ENCODE measurements at regions not wholly inside any gene's neighbourhood (a gene's known extent, or its start where the extent isn't known, plus 50 kb on each side); places are given as distances from the start of the nearest gene placed in this dataset.

DNA sequence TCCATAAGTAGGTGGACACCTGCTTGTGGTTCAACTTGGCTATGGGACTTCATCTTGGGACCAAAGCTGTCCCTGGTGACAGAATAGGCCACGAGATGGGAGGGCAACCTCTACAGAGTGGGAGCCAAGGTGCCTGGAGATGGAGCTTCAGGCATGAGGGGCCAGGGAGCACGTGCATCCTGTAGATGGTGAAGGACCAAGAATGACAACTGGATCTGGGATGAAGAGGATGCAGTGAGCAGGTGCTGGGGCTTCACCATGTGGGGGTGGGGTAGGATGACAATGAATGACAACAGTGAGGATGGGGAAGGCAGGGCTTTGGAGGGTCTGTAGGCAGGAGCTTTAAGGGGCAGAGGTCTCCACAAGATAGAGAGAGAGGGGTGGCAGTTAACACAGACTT, 372.0 kb upstream of the B3GAT1 start:
- no peaks in the 10 kb centered on the region for H3K4me1 ChIP-seq (ENCODE audit: insufficient read depth, low read length)
- no peaks in the 10 kb centered on the region for H3K79me2 ChIP-seq (ENCODE audit: insufficient read depth, low read length)
- TF ChIP-seq CTCF (conservative IDR thresholded peaks at IDR 0.05) = no peak
- H3K36me3 Mint-ChIP-seq (ENCODE audit: insufficient read depth in 1 of 3, low read depth in 3 of 3) = no peaks in the 10 kb centered on the region
- H2BK5ac ChIP-seq (ENCODE audit: insufficient read length, low read length) = no peak overlapping the region
- no peak overlapping the region for H3K4me3 Mint-ChIP-seq
- H3K9ac ChIP-seq (ENCODE audit: extremely low read depth, insufficient read length, low read length) = no peak overlapping the region
- no peak overlapping the region for H3K18ac ChIP-seq (ENCODE audit: insufficient read length, low read depth, low read length)
- H4K5ac ChIP-seq (ENCODE audit: insufficient read length, low read depth, low read length) = no peak overlapping the region
- H3K27ac ChIP-seq (ENCODE audit: insufficient read length, low read depth, low read length) = no peak overlapping the region
- H3T11ph ChIP-seq (ENCODE audit: low read length) = no peak overlapping the region
- no peak overlapping the region for H3K4me2 ChIP-seq (ENCODE audit: insufficient read depth, insufficient read length, low read length)
- H2BK15ac ChIP-seq (ENCODE audit: low read depth, low read length) = no peak overlapping the region
- peaks cover 43% of the 10 kb centered on the region for H3K27me3 Mint-ChIP-seq (ENCODE audit: low read depth)
- H3K9me3 Mint-ChIP-seq = no peaks in the 10 kb centered on the region
- H3K4ac ChIP-seq (ENCODE audit: low read depth, low read length) = no peak overlapping the region
- no peak overlapping the region for H2AK5ac ChIP-seq (ENCODE audit: insufficient read length, low read length)
- no peak overlapping the region for H2BK120ac ChIP-seq (ENCODE audit: low read depth, low read length, poor library complexity, severe bottlenecking)
- no peak overlapping the region for H3K23ac ChIP-seq (ENCODE audit: insufficient read length, low read depth, low read length)
- no peak for DNase-seq
- no peak overlapping the region for H2BK12ac ChIP-seq (ENCODE audit: insufficient read length, low read depth, low read length)
- H3K27ac Mint-ChIP-seq = no peak overlapping the region
- H3K56ac ChIP-seq (ENCODE audit: insufficient read length, low read depth, low read length) = no peak overlapping the region
- no peak overlapping the region for H4K8ac ChIP-seq (replicated peaks; ENCODE audit: insufficient read length, low read depth, low read length)
- no peaks in the 10 kb centered on the region for H3K23me2 ChIP-seq (ENCODE audit: insufficient read length, low read depth, low read length, poor library complexity, severe bottlenecking)
- no peaks in the 10 kb centered on the region for H3K4me1 Mint-ChIP-seq
- H2AFZ ChIP-seq (ENCODE audit: low read length) = no peak overlapping the region
- H3K14ac ChIP-seq (ENCODE audit: insufficient read depth, low read length) = no peak overlapping the region
- WGBS (ENCODE audit: extremely low coverage, insufficient read length, low lambda C conversion rate) = no CpG with 5 or more reads among the region's 2 CpGs
- no peaks in the 10 kb centered on the region for H3K79me1 ChIP-seq (ENCODE audit: insufficient read depth, low read depth, low read length, poor library complexity, severe bottlenecking)
- no peak overlapping the region for H2BK20ac ChIP-seq (ENCODE audit: low read depth, low read length, poor library complexity, severe bottlenecking)
- H3K9me3 ChIP-seq (ENCODE audit: control insufficient read depth, low read depth, low read length) = no peaks in the 10 kb centered on the region
- no peak overlapping the region for H4K91ac ChIP-seq (ENCODE audit: insufficient read length, low read depth, low read length)
- H4K20me1 ChIP-seq (ENCODE audit: control insufficient read depth, insufficient read depth, insufficient read length) = no peaks in the 10 kb centered on the region
- no peaks in the 10 kb centered on the region; the same call in 1 of the 2 replicates for H3K27me3 ChIP-seq (ENCODE audit: insufficient read depth, low read length)
